Naive B cell (primary cell): ENCODE measurements at regions not wholly inside any gene's neighbourhood (a gene's known extent, or its start where the extent isn't known, plus 50 kb on each side); places are given as distances from the start of the nearest gene placed in this dataset.
A peak's percentile ranks its signal among the peaks of the same experiment; 100 is the strongest.

Source experiments
- ATAC-seq, 2 donors: fragments of 150-1000 bp; cut with Tn5 transposase; 2 replicates each; pipeline ENCODE4 v1.10.0; 2021; ENCODE audit warnings: low read depth in 2 of 2, mild to moderate bottlenecking in 2 of 2, moderate library complexity in 2 of 2
- DNase-seq: peaks from one replicate; pipeline ENCODE4 v3.0.0; 2022
- H3K27ac Mint-ChIP-seq, 6 donors: one replicate each; pipeline ENCODE4 v1.8.0; 2020 to 2022; ENCODE audit warnings: mild to moderate bottlenecking in 6 of 6, mixed read lengths in 6 of 6, moderate library complexity in 5 of 6, inconsistent platforms in 2 of 6
- H3K27me3 Mint-ChIP-seq, 3 donors: one replicate each; pipeline ENCODE4 v1.8.0; 2021 to 2022; ENCODE audit warnings: mixed read lengths in 3 of 3, mild to moderate bottlenecking in 1 of 3
- H3K36me3 Mint-ChIP-seq, 2 donors: one replicate each; pipeline ENCODE4 v1.8.0; 2020 to 2022; ENCODE audit warnings: mixed read lengths in 2 of 2, inconsistent platforms in 1 of 2, mild to moderate bottlenecking in 1 of 2
- H3K4me1 Mint-ChIP-seq, 3 donors: one replicate each; pipeline ENCODE4 v1.8.0; 2020 to 2022; ENCODE audit warnings: mixed read lengths in 3 of 3, inconsistent platforms in 1 of 3, mild to moderate bottlenecking in 1 of 3, moderate library complexity in 1 of 3
- H3K4me3 Mint-ChIP-seq, 8 donors: one replicate each; pipeline ENCODE4 v1.8.0; 2020 to 2022; ENCODE audit warnings: mild to moderate bottlenecking in 8 of 8, mixed read lengths in 8 of 8, moderate library complexity in 8 of 8, inconsistent platforms in 2 of 8
- H3K9me3 Mint-ChIP-seq, 7 donors: one replicate each; pipeline ENCODE4 v1.8.0; 2020 to 2022; ENCODE audit warnings: mixed read lengths in 7 of 7, mild to moderate bottlenecking in 5 of 7, inconsistent platforms in 2 of 7, moderate library complexity in 1 of 7

- ATAC-seq = no peak
- no peak overlapping the region for H3K4me3 Mint-ChIP-seq
- DNase-seq = no peak
- H3K27ac Mint-ChIP-seq = no peak overlapping the region
- no peaks in the 10 kb centered on the region for H3K27me3 Mint-ChIP-seq
- no peaks in the 10 kb centered on the region for H3K36me3 Mint-ChIP-seq
- H3K9me3 Mint-ChIP-seq = peaks cover 0 to 15% (median 2%) of the 10 kb centered on the region in 7 donors
- no peaks in the 10 kb centered on the region for H3K4me1 Mint-ChIP-seq
Observed at GRCh38 chr5:8295141-8295540, 426.2 kb downstream of the MTRR start.

GRCh38 chr5:8299716-8300115 is 430.8 kb downstream of the MTRR start:
- Mint-ChIP-seq H3K4me1 (no peaks in the 10 kb centered on the region), H3K36me3 (no peaks in the 10 kb centered on the region), H3K9me3 (peaks cover 0 to 8% (median 4%) of the 10 kb centered on the region in 7 donors), H3K27ac (no peak overlapping the region), H3K4me3 (no peak overlapping the region), H3K27me3 (no peaks in the 10 kb centered on the region)
- ATAC-seq (no peak), DNase-seq (no peak)

- Mint-ChIP-seq H3K4me3 (no peak overlapping the region), H3K4me1 (no peaks in the 10 kb centered on the region), H3K27me3 (no peaks in the 10 kb centered on the region), H3K27ac (no peak overlapping the region), H3K36me3 (no peaks in the 10 kb centered on the region), H3K9me3 (peaks cover 2 to 17% (median 8%) of the 10 kb centered on the region in 7 donors)
- ATAC-seq = no peak
- DNase-seq = no peak
Observed at GRCh38 chr5:8304341-8304740, 435.4 kb downstream of the MTRR start.

GRCh38 chr5:8306288-8306896 is 437.4 kb downstream of the MTRR start:
- H3K9me3 Mint-ChIP-seq = peaks cover 4 to 37% (median 11%) of the 10 kb centered on the region in 7 donors
- H3K4me3 Mint-ChIP-seq = no peak overlapping the region
- H3K27me3 Mint-ChIP-seq = no peaks in the 10 kb centered on the region
- H3K36me3 Mint-ChIP-seq = no peaks in the 10 kb centered on the region
- DNase-seq (no peak), ATAC-seq (no peak)
- no peak overlapping the region for H3K27ac Mint-ChIP-seq
- H3K4me1 Mint-ChIP-seq = no peaks in the 10 kb centered on the region

DNA sequence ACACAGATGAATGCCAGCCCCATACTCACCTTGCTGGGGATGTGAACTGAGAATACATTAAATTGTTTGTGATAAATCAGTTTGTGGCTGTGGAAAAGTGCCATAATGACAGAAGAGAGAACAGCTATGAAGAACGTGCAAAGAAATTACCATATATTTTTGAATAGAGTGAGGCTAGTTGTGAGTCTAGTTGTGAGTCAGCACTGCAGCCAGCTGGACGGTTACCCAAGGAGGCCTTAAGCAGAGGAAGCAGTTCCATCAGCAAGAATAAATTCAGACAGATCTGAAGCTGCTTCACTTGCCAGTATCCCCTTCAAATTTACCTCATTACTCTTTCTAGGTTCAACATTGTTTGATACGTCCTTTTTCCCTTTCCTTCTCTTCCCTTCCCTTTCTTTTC is 446.0 kb downstream of the MTRR start:
- no peak overlapping the region for H3K4me3 Mint-ChIP-seq
- no peaks in the 10 kb centered on the region for H3K36me3 Mint-ChIP-seq
- peaks cover 2 to 19% (median 12%) of the 10 kb centered on the region in 7 donors for H3K9me3 Mint-ChIP-seq
- ATAC-seq (no peak), DNase-seq (no peak)
- no peaks in the 10 kb centered on the region for H3K4me1 Mint-ChIP-seq
- H3K27me3 Mint-ChIP-seq = peaks cover 0 to 4% (median 0%) of the 10 kb centered on the region in 3 donors
- no peak overlapping the region for H3K27ac Mint-ChIP-seq

- DNase-seq (no peak), ATAC-seq (no peak)
- Mint-ChIP-seq H3K4me1 (no peaks in the 10 kb centered on the region), H3K4me3 (no peak overlapping the region), H3K9me3 (peaks cover under 1 to 9% (median 6%) of the 10 kb centered on the region in 7 donors), H3K27ac (no peak overlapping the region), H3K27me3 (peaks cover 0 to 4% (median 0%) of the 10 kb centered on the region in 3 donors), H3K36me3 (no peaks in the 10 kb centered on the region)
Observed at GRCh38 chr5:8316608-8317280, 447.8 kb downstream of the MTRR start.

GRCh38 chr5:8317335-8317734 is 448.4 kb downstream of the MTRR start:
- peaks cover 0 to 4% (median 0%) of the 10 kb centered on the region in 3 donors for H3K27me3 Mint-ChIP-seq

GRCh38 chr5:8320244-8320643 is 451.3 kb downstream of the MTRR start:
- H3K27ac Mint-ChIP-seq = no peak overlapping the region
- ATAC-seq (no peak), DNase-seq (no peak)
- no peaks in the 10 kb centered on the region for H3K4me1 Mint-ChIP-seq
- no peaks in the 10 kb centered on the region for H3K36me3 Mint-ChIP-seq
- H3K27me3 Mint-ChIP-seq = peaks cover 0 to 4% (median 0%) of the 10 kb centered on the region in 3 donors
- no peak overlapping the region for H3K4me3 Mint-ChIP-seq
- H3K9me3 Mint-ChIP-seq = peaks cover 0 to 8% (median 3%) of the 10 kb centered on the region in 7 donors

More at GRCh38 chr5:8317335-8317734, 448.4 kb downstream of the MTRR start:
- H3K4me3 Mint-ChIP-seq = peak overlapping the region in 1 of 8 donors; percentile 31
- H3K9me3 Mint-ChIP-seq = peaks cover 0 to 9% (median 6%) of the 10 kb centered on the region in 7 donors
- H3K27ac Mint-ChIP-seq = no peak overlapping the region
- no peak for DNase-seq
- ATAC-seq = no peak
- H3K4me1 Mint-ChIP-seq = no peaks in the 10 kb centered on the region
- no peaks in the 10 kb centered on the region for H3K36me3 Mint-ChIP-seq

DNA sequence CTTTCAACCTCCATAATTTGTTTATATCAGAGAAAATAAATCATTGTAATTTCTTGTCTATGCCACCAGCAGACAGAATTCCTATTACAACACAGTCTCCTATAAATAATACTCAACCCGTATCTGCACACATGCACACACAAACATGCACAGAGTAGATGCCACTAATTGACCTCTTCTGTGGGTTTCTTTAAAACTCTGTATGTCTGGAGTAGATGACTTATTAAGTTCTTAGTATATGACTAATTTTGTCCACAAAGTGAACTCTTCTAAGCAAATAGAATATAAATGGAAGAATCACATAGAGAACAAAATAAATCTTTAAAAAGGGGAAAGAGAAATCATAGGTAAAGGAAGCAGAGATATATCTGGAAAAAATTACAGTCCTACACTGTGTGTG is 452.3 kb downstream of the MTRR start:
- no peak for DNase-seq
- H3K36me3 Mint-ChIP-seq = no peaks in the 10 kb centered on the region
- H3K27ac Mint-ChIP-seq = no peak overlapping the region
- peaks cover 0 to 4% (median 0%) of the 10 kb centered on the region in 3 donors for H3K27me3 Mint-ChIP-seq
- peaks cover 0 to 8% (median 3%) of the 10 kb centered on the region in 7 donors for H3K9me3 Mint-ChIP-seq
- no peaks in the 10 kb centered on the region for H3K4me1 Mint-ChIP-seq
- no peak for ATAC-seq
- H3K4me3 Mint-ChIP-seq = no peak overlapping the region

DNA sequence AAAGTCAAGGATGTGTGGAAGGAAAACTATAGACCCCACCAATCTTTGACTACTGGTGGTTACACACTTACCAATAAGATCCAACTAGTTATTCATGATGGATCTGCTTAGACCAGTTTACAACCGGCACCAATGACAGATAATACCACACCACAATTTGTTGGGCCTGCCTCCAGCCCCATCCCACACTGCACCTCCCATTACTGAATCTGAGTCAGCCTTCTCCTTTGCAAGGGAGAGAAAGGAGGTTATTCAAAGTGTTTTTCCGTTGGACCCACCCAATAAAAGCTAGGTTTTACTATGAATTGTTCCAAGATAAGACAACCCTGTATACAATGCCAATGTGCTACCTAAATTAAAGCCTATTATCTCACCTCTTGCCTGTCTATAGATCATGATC is 453.5 kb downstream of the MTRR start:
- Mint-ChIP-seq H3K36me3 (no peaks in the 10 kb centered on the region), H3K4me3 (no peak overlapping the region), H3K9me3 (peaks cover 0 to 6% (median 3%) of the 10 kb centered on the region in 7 donors), H3K4me1 (no peaks in the 10 kb centered on the region), H3K27ac (no peak overlapping the region), H3K27me3 (no peaks in the 10 kb centered on the region)
- DNase-seq = no peak
- no peak for ATAC-seq

- Mint-ChIP-seq H3K27ac (no peak overlapping the region), H3K36me3 (no peaks in the 10 kb centered on the region), H3K4me3 (no peak overlapping the region), H3K4me1 (no peaks in the 10 kb centered on the region), H3K9me3 (peaks cover 0 to 2% (median 0%) of the 10 kb centered on the region in 7 donors), H3K27me3 (no peaks in the 10 kb centered on the region)
- no peak for DNase-seq
- ATAC-seq = no peak
Observed at GRCh38 chr5:8327016-8327415, 458.1 kb downstream of the MTRR start.

DNA sequence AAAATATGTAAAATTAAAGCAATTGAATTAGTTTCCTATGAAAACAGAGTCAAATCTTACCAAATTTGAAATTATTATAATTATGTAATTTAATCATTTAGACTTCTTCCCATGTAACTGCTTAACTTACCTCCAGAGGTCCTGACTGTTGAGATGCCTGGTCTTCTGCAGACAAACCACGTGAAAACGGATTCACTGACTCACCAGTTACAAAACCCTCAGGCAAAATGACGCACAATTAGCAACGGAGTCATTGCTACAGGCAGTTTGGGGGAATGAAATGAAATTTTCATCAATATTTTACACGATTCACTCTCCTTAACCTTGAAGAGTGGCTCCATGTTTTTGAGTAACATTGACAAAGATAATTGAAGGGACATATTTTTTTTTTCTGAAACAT is 460.8 kb downstream of the MTRR start:
- H3K4me3 Mint-ChIP-seq = no peak overlapping the region
- DNase-seq (no peak), ATAC-seq (no peak)
- no peaks in the 10 kb centered on the region for H3K27me3 Mint-ChIP-seq
- peaks cover 0 to 5% (median 0%) of the 10 kb centered on the region in 7 donors for H3K9me3 Mint-ChIP-seq
- no peaks in the 10 kb centered on the region for H3K36me3 Mint-ChIP-seq
- H3K27ac Mint-ChIP-seq = no peak overlapping the region
- H3K4me1 Mint-ChIP-seq = peaks cover 0 to 2% (median 0%) of the 10 kb centered on the region in 3 donors

GRCh38 chr5:8332666-8333445 is 463.9 kb downstream of the MTRR start:
- H3K4me3 Mint-ChIP-seq = no peak overlapping the region
- DNase-seq = no peak
- ATAC-seq = no peak
- no peak overlapping the region for H3K27ac Mint-ChIP-seq
- no peaks in the 10 kb centered on the region for H3K36me3 Mint-ChIP-seq
- H3K9me3 Mint-ChIP-seq = peaks cover 0 to 10% (median 0%) of the 10 kb centered on the region in 7 donors
- H3K27me3 Mint-ChIP-seq = no peaks in the 10 kb centered on the region
- peaks cover 0 to 2% (median 0%) of the 10 kb centered on the region in 3 donors for H3K4me1 Mint-ChIP-seq

DNA sequence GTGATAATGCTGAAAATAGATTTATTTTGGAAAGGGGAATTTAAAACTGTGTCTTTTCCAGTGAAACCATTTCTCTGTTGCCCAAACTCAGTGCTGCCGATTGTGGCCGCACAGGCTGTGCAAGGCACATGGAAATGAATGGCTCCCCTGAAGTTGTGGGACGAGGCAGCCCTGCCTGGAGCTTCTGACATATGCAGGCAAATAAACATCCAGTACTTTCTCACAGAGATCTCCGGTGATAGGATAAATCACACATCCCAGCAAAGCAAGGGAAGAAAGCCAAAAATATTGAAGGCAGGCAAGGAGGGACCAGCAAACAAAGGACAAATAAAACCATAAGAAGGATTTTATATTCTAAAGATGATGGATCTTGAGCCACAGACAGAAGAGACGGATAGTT is 464.5 kb downstream of the MTRR start:
- H3K4me3 Mint-ChIP-seq = no peak overlapping the region
- ATAC-seq (no peak), DNase-seq (no peak)
- no peak overlapping the region for H3K27ac Mint-ChIP-seq
- peaks cover 0 to 2% (median 0%) of the 10 kb centered on the region in 3 donors for H3K4me1 Mint-ChIP-seq
- no peaks in the 10 kb centered on the region for H3K27me3 Mint-ChIP-seq
- peaks cover 0 to 10% (median 0%) of the 10 kb centered on the region in 7 donors for H3K9me3 Mint-ChIP-seq
- no peaks in the 10 kb centered on the region for H3K36me3 Mint-ChIP-seq
